Liver (tissue), 3 donors: ENCODE measurements at regions not wholly inside any gene's neighbourhood (a gene's known extent, or its start where the extent isn't known, plus 50 kb on each side); places are given as distances from the start of the nearest gene placed in this dataset.

Source experiments
- EGR1 ChIP-seq, 2 donors: IDR thresholded peaks; 2 replicates each; pipeline ENCODE4 v1.6.1; 2016 to 2018; ENCODE audit warnings: antibody characterized with exemption in 2 of 2, low read depth in 2 of 2
- FOXA1 ChIP-seq: IDR thresholded peaks from 2 replicates; pipeline ENCODE4 v1.6.1; 2016; ENCODE audit warnings: antibody characterized with exemption
- HNF4G ChIP-seq: IDR thresholded peaks from 2 replicates; pipeline ENCODE4 v1.6.1; 2016; ENCODE audit warnings: antibody characterized with exemption
- RAD21 ChIP-seq, 2 donors: IDR thresholded peaks; 2 replicates each; pipeline ENCODE4 v1.6.1; 2016; ENCODE audit warnings: antibody characterized with exemption in 2 of 2, mild to moderate bottlenecking in 2 of 2
- RXRA ChIP-seq, 2 donors: IDR thresholded peaks; 2 replicates each; pipeline ENCODE4 v1.6.1; 2017 to 2018; ENCODE audit warnings: antibody characterized with exemption in 2 of 2, mild to moderate bottlenecking in 1 of 2
- SP1 ChIP-seq: IDR thresholded peaks from 2 replicates; pipeline ENCODE4 v1.6.1; 2018; ENCODE audit warnings: antibody characterized with exemption, mild to moderate bottlenecking
- TAF1 ChIP-seq: conservative IDR thresholded peaks from 2 replicates; pipeline ENCODE4 v1.6.1; 2016; ENCODE audit warnings: antibody characterized with exemption, mild to moderate bottlenecking
- YY1 ChIP-seq: IDR thresholded peaks from 2 replicates; pipeline ENCODE4 v1.6.1; 2016; ENCODE audit warnings: antibody characterized with exemption, mild to moderate bottlenecking
- TF ChIP-seq, protein P1 (sequence below): fragments of 150-350 bp; IDR thresholded peaks from 2 replicates; pipeline ENCODE4 v1.5.1; 2017; ENCODE audit warnings: improper control_type of control experiment, low read depth, low read length; ENCODE audit not compliant: missing input control
- TF ChIP-seq, protein P2 (sequence below): IDR thresholded peaks from 2 replicates; pipeline ENCODE4 v1.6.1; 2016; ENCODE audit warnings: antibody characterized with exemption
- TF ChIP-seq, protein P3 (sequence below): IDR thresholded peaks from 2 replicates; pipeline ENCODE4 v1.6.1; 2016; ENCODE audit warnings: antibody characterized with exemption
- TF ChIP-seq, protein P4 (sequence below): IDR thresholded peaks from 2 replicates; pipeline ENCODE4 v1.6.1; 2016; ENCODE audit warnings: antibody characterized with exemption
- TF ChIP-seq, protein P5 (sequence below): IDR thresholded peaks from 2 replicates; pipeline ENCODE4 v1.6.1; 2016; ENCODE audit warnings: antibody characterized with exemption, mild to moderate bottlenecking
- donor health status: healthy.
- donor health status: healthy.

DNA sequence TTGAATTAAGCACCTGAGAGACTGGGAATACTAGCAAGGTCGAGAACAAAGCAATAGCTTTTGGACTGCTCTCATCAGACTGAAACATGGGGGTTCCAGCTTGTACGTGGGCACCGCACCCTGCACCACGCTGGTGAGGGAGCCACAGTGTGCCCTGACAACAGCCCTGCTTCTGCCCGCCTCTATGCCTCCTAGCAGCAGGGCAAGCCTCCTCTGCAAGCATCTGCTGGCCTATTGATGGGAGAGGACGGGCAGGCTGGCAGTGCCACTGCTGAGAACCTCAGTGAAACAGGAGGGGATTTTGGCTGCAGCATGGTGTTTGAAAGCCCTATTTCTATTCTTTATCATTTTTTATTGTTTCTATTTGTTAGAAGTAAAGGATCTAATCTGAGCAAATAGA, 146.1 kb upstream of the OTOS start:
- TF ChIP-seq RXRA (IDR thresholded peaks at IDR 0.05), result no peak
- TF ChIP-seq, protein P1, sequence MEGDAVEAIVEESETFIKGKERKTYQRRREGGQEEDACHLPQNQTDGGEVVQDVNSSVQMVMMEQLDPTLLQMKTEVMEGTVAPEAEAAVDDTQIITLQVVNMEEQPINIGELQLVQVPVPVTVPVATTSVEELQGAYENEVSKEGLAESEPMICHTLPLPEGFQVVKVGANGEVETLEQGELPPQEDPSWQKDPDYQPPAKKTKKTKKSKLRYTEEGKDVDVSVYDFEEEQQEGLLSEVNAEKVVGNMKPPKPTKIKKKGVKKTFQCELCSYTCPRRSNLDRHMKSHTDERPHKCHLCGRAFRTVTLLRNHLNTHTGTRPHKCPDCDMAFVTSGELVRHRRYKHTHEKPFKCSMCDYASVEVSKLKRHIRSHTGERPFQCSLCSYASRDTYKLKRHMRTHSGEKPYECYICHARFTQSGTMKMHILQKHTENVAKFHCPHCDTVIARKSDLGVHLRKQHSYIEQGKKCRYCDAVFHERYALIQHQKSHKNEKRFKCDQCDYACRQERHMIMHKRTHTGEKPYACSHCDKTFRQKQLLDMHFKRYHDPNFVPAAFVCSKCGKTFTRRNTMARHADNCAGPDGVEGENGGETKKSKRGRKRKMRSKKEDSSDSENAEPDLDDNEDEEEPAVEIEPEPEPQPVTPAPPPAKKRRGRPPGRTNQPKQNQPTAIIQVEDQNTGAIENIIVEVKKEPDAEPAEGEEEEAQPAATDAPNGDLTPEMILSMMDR, result no peak
- TF ChIP-seq YY1, result no peak
- TF ChIP-seq HNF4G, result no peak
- TF ChIP-seq, protein P2, sequence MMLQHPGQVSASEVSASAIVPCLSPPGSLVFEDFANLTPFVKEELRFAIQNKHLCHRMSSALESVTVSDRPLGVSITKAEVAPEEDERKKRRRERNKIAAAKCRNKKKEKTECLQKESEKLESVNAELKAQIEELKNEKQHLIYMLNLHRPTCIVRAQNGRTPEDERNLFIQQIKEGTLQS, result no peak
- TF ChIP-seq, protein P3, sequence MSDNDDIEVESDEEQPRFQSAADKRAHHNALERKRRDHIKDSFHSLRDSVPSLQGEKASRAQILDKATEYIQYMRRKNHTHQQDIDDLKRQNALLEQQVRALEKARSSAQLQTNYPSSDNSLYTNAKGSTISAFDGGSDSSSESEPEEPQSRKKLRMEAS, result no peak
- TF ChIP-seq, protein P4, sequence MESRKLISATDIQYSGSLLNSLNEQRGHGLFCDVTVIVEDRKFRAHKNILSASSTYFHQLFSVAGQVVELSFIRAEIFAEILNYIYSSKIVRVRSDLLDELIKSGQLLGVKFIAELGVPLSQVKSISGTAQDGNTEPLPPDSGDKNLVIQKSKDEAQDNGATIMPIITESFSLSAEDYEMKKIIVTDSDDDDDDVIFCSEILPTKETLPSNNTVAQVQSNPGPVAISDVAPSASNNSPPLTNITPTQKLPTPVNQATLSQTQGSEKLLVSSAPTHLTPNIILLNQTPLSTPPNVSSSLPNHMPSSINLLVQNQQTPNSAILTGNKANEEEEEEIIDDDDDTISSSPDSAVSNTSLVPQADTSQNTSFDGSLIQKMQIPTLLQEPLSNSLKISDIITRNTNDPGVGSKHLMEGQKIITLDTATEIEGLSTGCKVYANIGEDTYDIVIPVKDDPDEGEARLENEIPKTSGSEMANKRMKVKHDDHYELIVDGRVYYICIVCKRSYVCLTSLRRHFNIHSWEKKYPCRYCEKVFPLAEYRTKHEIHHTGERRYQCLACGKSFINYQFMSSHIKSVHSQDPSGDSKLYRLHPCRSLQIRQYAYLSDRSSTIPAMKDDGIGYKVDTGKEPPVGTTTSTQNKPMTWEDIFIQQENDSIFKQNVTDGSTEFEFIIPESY, result no peak
- TF ChIP-seq, protein P5, sequence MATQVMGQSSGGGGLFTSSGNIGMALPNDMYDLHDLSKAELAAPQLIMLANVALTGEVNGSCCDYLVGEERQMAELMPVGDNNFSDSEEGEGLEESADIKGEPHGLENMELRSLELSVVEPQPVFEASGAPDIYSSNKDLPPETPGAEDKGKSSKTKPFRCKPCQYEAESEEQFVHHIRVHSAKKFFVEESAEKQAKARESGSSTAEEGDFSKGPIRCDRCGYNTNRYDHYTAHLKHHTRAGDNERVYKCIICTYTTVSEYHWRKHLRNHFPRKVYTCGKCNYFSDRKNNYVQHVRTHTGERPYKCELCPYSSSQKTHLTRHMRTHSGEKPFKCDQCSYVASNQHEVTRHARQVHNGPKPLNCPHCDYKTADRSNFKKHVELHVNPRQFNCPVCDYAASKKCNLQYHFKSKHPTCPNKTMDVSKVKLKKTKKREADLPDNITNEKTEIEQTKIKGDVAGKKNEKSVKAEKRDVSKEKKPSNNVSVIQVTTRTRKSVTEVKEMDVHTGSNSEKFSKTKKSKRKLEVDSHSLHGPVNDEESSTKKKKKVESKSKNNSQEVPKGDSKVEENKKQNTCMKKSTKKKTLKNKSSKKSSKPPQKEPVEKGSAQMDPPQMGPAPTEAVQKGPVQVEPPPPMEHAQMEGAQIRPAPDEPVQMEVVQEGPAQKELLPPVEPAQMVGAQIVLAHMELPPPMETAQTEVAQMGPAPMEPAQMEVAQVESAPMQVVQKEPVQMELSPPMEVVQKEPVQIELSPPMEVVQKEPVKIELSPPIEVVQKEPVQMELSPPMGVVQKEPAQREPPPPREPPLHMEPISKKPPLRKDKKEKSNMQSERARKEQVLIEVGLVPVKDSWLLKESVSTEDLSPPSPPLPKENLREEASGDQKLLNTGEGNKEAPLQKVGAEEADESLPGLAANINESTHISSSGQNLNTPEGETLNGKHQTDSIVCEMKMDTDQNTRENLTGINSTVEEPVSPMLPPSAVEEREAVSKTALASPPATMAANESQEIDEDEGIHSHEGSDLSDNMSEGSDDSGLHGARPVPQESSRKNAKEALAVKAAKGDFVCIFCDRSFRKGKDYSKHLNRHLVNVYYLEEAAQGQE, result no peak
- no peak for TF ChIP-seq FOXA1
- no peak for TF ChIP-seq EGR1 (IDR thresholded peaks at IDR 0.05; ENCODE audit: low read depth in 2 of 2)
- TF ChIP-seq SP1, result no peak
- no peak for TF ChIP-seq TAF1
- TF ChIP-seq RAD21 (IDR thresholded peaks at IDR 0.05), result no peak
